HepG2 (cell line): ENCODE measurements at regions not wholly inside any gene's neighbourhood (a gene's known extent, or its start where the extent isn't known, plus 50 kb on each side); places are given as distances from the start of the nearest gene placed in this dataset.

Source experiments
- ATAC-seq: fragments of 200-7000 bp; cut with Tn5 transposase; 3 replicates; pipeline ENCODE4 v1.9.1; 2020; ENCODE audit warnings: mild to moderate bottlenecking, moderate library complexity
- BruUV-seq: library from RNA; stranded (reverse); fragments of 400-500 nt; replicated peaks from 2 replicates; lab custom pipeline; 2021; lab: Mats Ljungman, UMichigan
- CTCF ChIA-PET: fragments of 300-600 bp; formaldehyde crosslinking; extraction: SDS; loops from one replicate; lab custom pipeline; 2021; ENCODE audit warnings: low total read pairs, inconsistent platforms, low intra/inter-chr PET ratio; lab: Yijun Ruan, JAX
- POLR2A ChIA-PET: fragments of 350-600 bp; sonication (Branson Sonifier 250); formaldehyde crosslinking; loops from one replicate; lab custom pipeline; 2020; ENCODE audit warnings: antibody characterized with exemption, inconsistent platforms; lab: Yijun Ruan, JAX
- DNase-seq: peaks from one replicate; pipeline ENCODE4 v3.0.0-alpha.2; 2015; ENCODE audit warnings: low spot score
- FAIRE-seq: peaks from 3 replicates; lab custom pipeline; 2011; peaks lifted over from hg19 to GRCh38; lab: Jason Lieb, UNC
- H2AFZ ChIP-seq: one replicate; pipeline ENCODE4 v1.6.1; 2011; ENCODE audit warnings: low read length, inconsistent platforms
- H3K27ac ChIP-seq: fragments of 300-600 bp; 3 replicates; pipeline ENCODE4 v1.8.0; 2011; ENCODE audit warnings: mixed run types, mild to moderate bottlenecking, mixed read lengths, low read length, inconsistent platforms; ENCODE audit not compliant: insufficient read depth; ENCODE audit errors: extremely low read length
- H3K27me3 ChIP-seq, 2 experiments: fragments of 200-600 bp in 1 of 2; 2 replicates in 1 of 2; 3 replicates in 1 of 2; pipeline versions ENCODE4 v1.6.0 to v1.8.0; 2011; ENCODE audit warnings: low read length in 2 of 2, mild to moderate bottlenecking in 2 of 2, moderate library complexity in 2 of 2, inconsistent platforms in 1 of 2; ENCODE audit not compliant: insufficient read depth in 2 of 2, control insufficient read depth in 1 of 2
- H3K36me3 ChIP-seq, 2 experiments: fragments of 200-600 bp in 1 of 2; replicated peaks in 1 of 2; 2 replicates in 1 of 2; 3 replicates in 1 of 2; pipeline versions ENCODE4 v1.5.1 to v1.8.0; 2011; ENCODE audit warnings: low read length in 2 of 2, inconsistent platforms in 1 of 2; ENCODE audit not compliant: insufficient read depth in 2 of 2, control insufficient read depth in 1 of 2
- H3K4me1 ChIP-seq: 2 replicates; pipeline ENCODE4 v1.5.1; 2012; ENCODE audit warnings: low read length, inconsistent platforms; ENCODE audit not compliant: insufficient read depth
- H3K4me2 ChIP-seq: 2 replicates; pipeline ENCODE4 v1.6.0; 2011; ENCODE audit warnings: low read depth, low read length, inconsistent platforms
- H3K4me3 ChIP-seq, 3 experiments: fragments of 200-600 bp in 1 of 3; sonication (generic), shearing (Covaris generic) in 1 of 3; replicated peaks in 1 of 3; 2 replicates each; pipeline ENCODE4 v1.5.1; 2011 to 2016; ENCODE audit warnings: low read length in 3 of 3, inconsistent platforms in 2 of 3, low read depth in 2 of 3, mild to moderate bottlenecking in 2 of 3, control low read depth in 1 of 3, mixed read lengths in 1 of 3; ENCODE audit not compliant: insufficient read depth in 1 of 3
- H3K79me2 ChIP-seq: one replicate; pipeline ENCODE4 v1.6.1; 2011; ENCODE audit warnings: low read length, inconsistent platforms; ENCODE audit not compliant: insufficient read depth
- H3K9ac ChIP-seq: 2 replicates; pipeline ENCODE4 v1.6.0; 2011; ENCODE audit warnings: mild to moderate bottlenecking, low read depth, low read length, inconsistent platforms; ENCODE audit not compliant: insufficient read depth
- H3K9me3 ChIP-seq: 2 replicates; pipeline ENCODE4 v1.5.1; 2012; ENCODE audit warnings: mild to moderate bottlenecking, low read length
- H4K20me1 ChIP-seq: 2 replicates; pipeline ENCODE4 v1.6.0; 2011; ENCODE audit warnings: inconsistent platforms, mild to moderate bottlenecking, low read length, moderate library complexity; ENCODE audit not compliant: insufficient read depth
- BCLAF1 ChIP-seq: fragments of 450-650 bp; IDR thresholded peaks from 2 replicates; pipeline ENCODE4 v1.6.1; 2017; ENCODE audit warnings: mild to moderate bottlenecking
- FOXP4 ChIP-seq: sonication (generic); formaldehyde crosslinking; IDR thresholded peaks from 2 replicates; pipeline ENCODE4 v1.4.0; 2020; ENCODE audit warnings: missing genetic modification reagents
- HOXA5 ChIP-seq: sonication (generic); formaldehyde crosslinking; IDR thresholded peaks from 2 replicates; pipeline ENCODE4 v1.4.0; 2020; ENCODE audit warnings: missing genetic modification reagents
- KDM5A ChIP-seq: fragments of 200-600 bp; sonication (generic); IDR thresholded peaks from 2 replicates; pipeline ENCODE4 v1.7.0; 2018; ENCODE audit warnings: antibody characterized with exemption, mild to moderate bottlenecking, low read length, borderline replicate concordance
- KLF9 ChIP-seq: IDR thresholded peaks from 2 replicates; pipeline ENCODE4 v1.6.1; 2016; ENCODE audit warnings: low read depth
- NFE2L2 ChIP-seq: fragments of 150-350 bp; IDR thresholded peaks from 2 replicates; pipeline ENCODE4 v1.6.1; 2014; ENCODE audit warnings: low read length
- SOX13 ChIP-seq, 3 experiments: fragments of 450-650 bp in 1 of 3; sonication (generic) in 1 of 3; formaldehyde crosslinking in 1 of 3; IDR thresholded peaks in 2 of 3; conservative IDR thresholded peaks in 1 of 3; 2 replicates each; pipeline versions ENCODE4 v1.5.0 to v1.6.1; 2016 to 2020; ENCODE audit warnings: antibody characterized with exemption in 1 of 3, mild to moderate bottlenecking in 1 of 3, missing compliant biosample characterization in 1 of 3, missing genetic modification reagents in 1 of 3, moderate library complexity in 1 of 3
- ZNF20 ChIP-seq: sonication (generic); formaldehyde crosslinking; IDR thresholded peaks from 2 replicates; pipeline ENCODE4 v1.4.0; 2020; ENCODE audit warnings: mild to moderate bottlenecking, moderate library complexity, missing genetic modification reagents
- ZNF709 ChIP-seq: sonication (generic); formaldehyde crosslinking; IDR thresholded peaks from 2 replicates; pipeline ENCODE4 v1.5.0; 2020; ENCODE audit warnings: mild to moderate bottlenecking, missing genetic modification reagents
- WGBS: methylation state at CpG from one replicate; pipeline ENCODE4 v1.1.6; 2017; ENCODE audit warnings: low lambda C conversion rate; 5-methylcytosine and 5-hydroxymethylcytosine counted together
- in situ Hi-C: cut with HindIII; loops from 2 replicates; pipeline ENCODE4 v1.10.0; 2017; ENCODE audit warnings: low pct_unique_long_range_greater_than_20kb; ENCODE audit not compliant: extremely low pct_ligation_motif_present
- intact Hi-C: fragments of 100-400 bp; cut with micrococcal nuclease; formaldehyde crosslinking; loops from one replicate; pipeline ENCODE4 v1.10.0; 2022; ENCODE audit not compliant: unreplicated experiment

DNA sequence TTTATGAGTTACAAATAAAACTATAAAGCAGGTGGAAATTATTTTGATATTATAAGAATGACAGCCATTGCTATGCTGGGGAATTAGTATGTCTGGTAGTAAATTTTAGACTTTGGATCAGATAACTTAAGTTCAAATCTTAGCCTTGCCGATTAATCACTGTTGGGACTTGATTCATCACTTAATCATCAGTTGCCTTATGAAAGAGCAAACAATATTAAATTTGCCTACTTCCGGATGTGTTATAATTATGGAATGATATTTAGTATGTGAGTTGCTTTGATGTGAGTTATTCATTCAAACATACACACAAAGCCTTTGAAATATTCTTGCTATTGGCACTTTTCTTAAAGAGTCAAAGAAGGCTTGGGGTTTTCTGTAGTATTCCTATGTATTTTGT, 717.7 kb downstream of the BRINP1 start:
- DNase-seq (no peak), ATAC-seq (no peak), FAIRE-seq (no peak)
- Histone ChIP-seq H3K4me2 (no peak overlapping the region), H3K4me1 (no peaks in the 10 kb centered on the region), H3K9ac (no peak overlapping the region), H3K9me3 (peaks cover 96% of the 10 kb centered on the region), H3K36me3 (no peaks in the 10 kb centered on the region), H2AFZ (no peak overlapping the region), H3K4me3 (no peak overlapping the region), H3K27me3 (no peaks in the 10 kb centered on the region), H4K20me1 (no peaks in the 10 kb centered on the region), H3K79me2 (no peaks in the 10 kb centered on the region), H3K27ac (no peak overlapping the region)
- CTCF ChIA-PET: no interaction called here
- in situ Hi-C loops: no loop called here
- no TSS peak for BruUV-seq
- TF ChIP-seq BCLAF1: no peak
- TF ChIP-seq NFE2L2: no peak
- no peak for TF ChIP-seq FOXP4 (CRISPR knock-in tag)
- no peak for TF ChIP-seq KLF9 (CRISPR knock-in tag)
- TF ChIP-seq HOXA5 (CRISPR knock-in tag): no peak
- TF ChIP-seq ZNF20 (CRISPR knock-in tag): no peak
- no peak for TF ChIP-seq KDM5A
- no peak for TF ChIP-seq SOX13 (IDR thresholded peaks at IDR 0.05)
- no peak for TF ChIP-seq SOX13 (CRISPR knock-in tag; conservative IDR thresholded peaks at IDR 0.05 in 1 of 2, IDR thresholded peaks at IDR 0.05 in 1 of 2)
- TF ChIP-seq ZNF709 (CRISPR knock-in tag): no peak
- POLR2A ChIA-PET: no interaction called here
- intact Hi-C loops: no loop called here
- WGBS: 0% methylated on average over 2 of the region's 2 CpGs
